Fibroblast of lung (primary cell): ENCODE measurements at regions not wholly inside any gene's neighbourhood (a gene's known extent, or its start where the extent isn't known, plus 50 kb on each side); places are given as distances from the start of the nearest gene placed in this dataset.

Experiments
- DNase-seq, 2 donors: peaks; one replicate each; pipeline versions ENCODE4 v3.0.0 to v3.0.0-alpha.2; 2010; ENCODE audit warnings: low read depth in 2 of 2
- H2AFZ ChIP-seq: 2 replicates; pipeline ENCODE4 v1.5.1; 2012; ENCODE audit warnings: low read length, control low read depth, inconsistent platforms
- H3K27ac ChIP-seq: 2 replicates; pipeline ENCODE4 v1.5.1; 2011; ENCODE audit warnings: low read length, control low read depth; ENCODE audit not compliant: insufficient read depth
- H3K27me3 ChIP-seq: 2 replicates; pipeline ENCODE4 v1.5.1; 2011; ENCODE audit warnings: mild to moderate bottlenecking, low read length; ENCODE audit not compliant: control insufficient read depth, insufficient read depth
- H3K36me3 ChIP-seq: 2 replicates; pipeline ENCODE4 v1.5.1; 2011; ENCODE audit warnings: low read length; ENCODE audit not compliant: control insufficient read depth, insufficient read depth
- H3K4me1 ChIP-seq: 2 replicates; pipeline ENCODE4 v1.5.1; 2011; ENCODE audit warnings: low read length; ENCODE audit not compliant: control insufficient read depth, insufficient read depth; ENCODE audit errors: extremely low read depth
- H3K4me2 ChIP-seq: 2 replicates; pipeline ENCODE4 v1.5.1; 2011; ENCODE audit warnings: low read length, control low read depth; ENCODE audit not compliant: insufficient read depth; ENCODE audit errors: extremely low read depth
- H3K4me3 ChIP-seq, 4 experiments: fragments of 200-600 bp in 1 of 4; sonication (generic) in 1 of 4; replicated peaks in 1 of 4; 2 replicates each; pipeline ENCODE4 v1.5.1; 2011 to 2016; ENCODE audit warnings: low read length in 4 of 4, low read depth in 3 of 4, mild to moderate bottlenecking in 3 of 4, control low read depth in 2 of 4, inconsistent platforms in 1 of 4, mixed read lengths in 1 of 4; ENCODE audit not compliant: insufficient read depth in 1 of 4; ENCODE audit errors: control extremely low read depth in 1 of 4
- H3K79me2 ChIP-seq: 2 replicates; pipeline ENCODE4 v1.5.1; 2012; ENCODE audit warnings: mild to moderate bottlenecking, low read length, inconsistent platforms; ENCODE audit not compliant: control insufficient read depth, insufficient read depth
- H3K9ac ChIP-seq: 2 replicates; pipeline ENCODE4 v1.5.1; 2011; ENCODE audit warnings: mild to moderate bottlenecking, low read length, control low read depth; ENCODE audit not compliant: insufficient read depth
- H3K9me3 ChIP-seq: 2 replicates; pipeline ENCODE4 v1.5.1; 2012; ENCODE audit warnings: low read depth, low read length; ENCODE audit not compliant: control insufficient read depth, insufficient read depth
- H4K20me1 ChIP-seq: 2 replicates; pipeline ENCODE4 v1.5.1; 2011; ENCODE audit warnings: low read length; ENCODE audit not compliant: control insufficient read depth, insufficient read depth; ENCODE audit errors: extremely low read depth
- EZH2 ChIP-seq: IDR thresholded peaks from 2 replicates; pipeline ENCODE4 v1.5.1; 2012; ENCODE audit warnings: low read length, control low read depth, mild to moderate bottlenecking; ENCODE audit errors: missing control alignments
- TF ChIP-seq, protein P1 (sequence below), 2 donors: IDR thresholded peaks in 1 of 2; conservative IDR thresholded peaks in 1 of 2; 1 replicate in 1 of 2; 2 replicates in 1 of 2; pipeline ENCODE4 v1.5.1; 2011 to 2012; ENCODE audit warnings: low read length in 2 of 2, control low read depth in 1 of 2, inconsistent platforms in 1 of 2, low read depth in 1 of 2, mild to moderate bottlenecking in 1 of 2

DNA sequence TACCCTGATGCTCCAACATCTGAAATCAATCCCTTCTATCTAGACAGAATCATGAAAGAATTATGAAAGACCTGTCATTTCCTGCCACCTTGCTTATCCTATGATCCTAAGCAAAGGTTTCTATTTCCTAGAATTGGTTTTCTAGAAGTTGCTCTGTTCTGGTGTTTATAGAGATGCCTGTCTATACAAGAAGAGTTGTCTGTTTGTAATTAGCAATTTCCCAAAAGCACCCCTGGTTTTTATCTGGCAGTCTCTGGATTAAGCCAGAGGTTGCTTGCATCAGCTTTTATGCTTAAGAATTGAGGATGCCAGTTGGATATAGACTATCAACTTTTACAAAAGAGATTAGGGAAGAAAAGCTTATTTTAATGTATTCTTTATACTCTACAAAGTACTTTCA, 133.0 kb upstream of the EFNA5 start:
- Histone ChIP-seq H3K27ac (no peak overlapping the region), H2AFZ (no peak overlapping the region), H3K4me2 (no peak overlapping the region), H3K4me1 (no peaks in the 10 kb centered on the region), H3K79me2 (no peaks in the 10 kb centered on the region), H4K20me1 (no peaks in the 10 kb centered on the region), H3K27me3 (no peaks in the 10 kb centered on the region), H3K4me3 (no peak overlapping the region), H3K9me3 (no peaks in the 10 kb centered on the region), H3K9ac (no peak overlapping the region), H3K36me3 (no peaks in the 10 kb centered on the region)
- no peak for DNase-seq
- TF ChIP-seq, protein P1, sequence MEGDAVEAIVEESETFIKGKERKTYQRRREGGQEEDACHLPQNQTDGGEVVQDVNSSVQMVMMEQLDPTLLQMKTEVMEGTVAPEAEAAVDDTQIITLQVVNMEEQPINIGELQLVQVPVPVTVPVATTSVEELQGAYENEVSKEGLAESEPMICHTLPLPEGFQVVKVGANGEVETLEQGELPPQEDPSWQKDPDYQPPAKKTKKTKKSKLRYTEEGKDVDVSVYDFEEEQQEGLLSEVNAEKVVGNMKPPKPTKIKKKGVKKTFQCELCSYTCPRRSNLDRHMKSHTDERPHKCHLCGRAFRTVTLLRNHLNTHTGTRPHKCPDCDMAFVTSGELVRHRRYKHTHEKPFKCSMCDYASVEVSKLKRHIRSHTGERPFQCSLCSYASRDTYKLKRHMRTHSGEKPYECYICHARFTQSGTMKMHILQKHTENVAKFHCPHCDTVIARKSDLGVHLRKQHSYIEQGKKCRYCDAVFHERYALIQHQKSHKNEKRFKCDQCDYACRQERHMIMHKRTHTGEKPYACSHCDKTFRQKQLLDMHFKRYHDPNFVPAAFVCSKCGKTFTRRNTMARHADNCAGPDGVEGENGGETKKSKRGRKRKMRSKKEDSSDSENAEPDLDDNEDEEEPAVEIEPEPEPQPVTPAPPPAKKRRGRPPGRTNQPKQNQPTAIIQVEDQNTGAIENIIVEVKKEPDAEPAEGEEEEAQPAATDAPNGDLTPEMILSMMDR (conservative IDR thresholded peaks at IDR 0.05 in 1 of 2, IDR thresholded peaks at IDR 0.05 in 1 of 2; ENCODE audit: low read depth in 1 of 2, low read length in 2 of 2): no peak
- TF ChIP-seq EZH2: no peak

DNA sequence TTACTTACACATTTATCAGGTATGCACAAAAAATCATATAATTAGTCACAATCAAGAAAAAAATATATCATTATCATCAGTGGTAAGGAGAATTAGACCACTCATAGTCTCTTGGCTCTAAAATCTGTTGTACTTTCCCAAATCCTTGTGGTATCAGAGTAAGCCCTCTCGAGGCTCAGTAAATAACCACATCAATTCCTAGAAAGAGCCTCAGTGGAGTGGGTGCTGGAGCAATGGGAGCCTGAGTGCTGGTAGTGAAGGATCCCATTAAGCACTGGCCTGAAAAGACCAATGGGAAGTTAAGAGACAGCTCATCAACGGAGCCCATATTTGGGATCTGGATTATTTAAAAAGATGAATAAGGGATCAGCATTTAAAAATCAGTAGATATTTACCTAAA, 130.3 kb upstream of the EFNA5 start:
- Histone ChIP-seq H3K4me2 (no peak overlapping the region), H3K79me2 (no peaks in the 10 kb centered on the region), H3K9me3 (no peaks in the 10 kb centered on the region), H3K27ac (no peak overlapping the region), H2AFZ (no peak overlapping the region), H3K4me1 (no peaks in the 10 kb centered on the region), H3K9ac (no peak overlapping the region), H3K36me3 (no peaks in the 10 kb centered on the region), H3K27me3 (no peaks in the 10 kb centered on the region), H3K4me3 (no peak overlapping the region), H4K20me1 (no peaks in the 10 kb centered on the region)
- DNase-seq: no peak
- TF ChIP-seq EZH2: no peak
- TF ChIP-seq, protein P1 (conservative IDR thresholded peaks at IDR 0.05 in 1 of 2, IDR thresholded peaks at IDR 0.05 in 1 of 2; ENCODE audit: low read depth in 1 of 2, low read length in 2 of 2): no peak

DNA sequence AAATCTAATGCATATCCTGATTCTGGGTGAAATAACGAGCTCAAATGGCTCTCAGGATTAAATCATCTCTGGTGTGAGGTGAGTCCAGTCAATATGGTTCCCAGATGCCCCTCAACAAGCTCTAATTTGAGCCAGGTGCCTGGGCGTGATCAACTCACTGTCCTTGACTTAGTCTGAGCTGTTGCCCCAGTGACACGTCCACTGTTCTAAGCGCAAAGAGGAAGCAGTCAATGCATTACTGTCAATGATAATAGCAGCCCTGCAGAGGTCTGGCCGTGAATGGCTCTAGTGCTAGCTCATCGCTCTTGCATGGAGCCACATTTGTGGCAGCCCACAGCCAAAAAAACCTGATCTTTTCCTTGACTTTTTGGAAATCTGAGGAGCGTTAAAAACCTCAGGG, 128.6 kb upstream of the EFNA5 start:
- Histone ChIP-seq H2AFZ (no peak overlapping the region), H3K4me1 (no peaks in the 10 kb centered on the region), H3K27me3 (no peaks in the 10 kb centered on the region), H3K4me2 (no peak overlapping the region), H3K36me3 (no peaks in the 10 kb centered on the region), H4K20me1 (no peaks in the 10 kb centered on the region), H3K9ac (no peak overlapping the region), H3K4me3 (no peak overlapping the region), H3K27ac (no peak overlapping the region), H3K79me2 (no peaks in the 10 kb centered on the region), H3K9me3 (no peaks in the 10 kb centered on the region)
- no peak for DNase-seq
- no peak for TF ChIP-seq EZH2
- TF ChIP-seq, protein P1 (conservative IDR thresholded peaks at IDR 0.05 in 1 of 2, IDR thresholded peaks at IDR 0.05 in 1 of 2; ENCODE audit: low read depth in 1 of 2, low read length in 2 of 2): no peak
